H1 (cell line): ENCODE measurements at regions not wholly inside any gene's neighbourhood (a gene's known extent, or its start where the extent isn't known, plus 50 kb on each side); places are given as distances from the start of the nearest gene placed in this dataset.

Source experiments
- CTCF ChIA-PET: fragments of 300-600 bp; sonication (Branson Sonifier 250); formaldehyde crosslinking; loops from one replicate; lab custom pipeline; 2021; ENCODE audit not compliant: partially characterized antibody; lab: Charles Lee
- POLR2A ChIA-PET: fragments of 300-600 bp; sonication (Branson Sonifier 250); formaldehyde crosslinking; loops from one replicate; lab custom pipeline; 2021; ENCODE audit warnings: inconsistent platforms; ENCODE audit not compliant: partially characterized antibody; lab: Charles Lee
- DNase-seq, 2 experiments: peaks; one replicate each; pipeline versions ENCODE4 v3.0.0 to v3.0.0-alpha.2; 2010 to 2022; ENCODE audit warnings: low spot score in 2 of 2, low read depth in 1 of 2, mixed read lengths in 1 of 2
- FAIRE-seq: peaks from 2 replicates; lab custom pipeline; 2011; peaks lifted over from hg19 to GRCh38; lab: Jason Lieb, UNC
- H2AFZ ChIP-seq: 2 replicates; pipeline ENCODE4 v1.8.1; 2012; ENCODE audit warnings: low read length, inconsistent platforms
- H2AK5ac ChIP-seq: 2 replicates; pipeline ENCODE4 v1.6.1; 2013; ENCODE audit warnings: low read depth, low read length
- H2BK120ac ChIP-seq: replicated peaks from 2 replicates; pipeline ENCODE3; 2013; ENCODE audit warnings: low read depth, low read length, inconsistent platforms
- H2BK12ac ChIP-seq: 2 replicates; pipeline ENCODE4 v1.6.1; 2013; ENCODE audit warnings: low read depth, low read length
- H2BK15ac ChIP-seq: 2 replicates; pipeline ENCODE4 v1.6.1; 2013; ENCODE audit warnings: low read length
- H2BK20ac ChIP-seq: 2 replicates; pipeline ENCODE4 v1.6.1; 2013; ENCODE audit warnings: low read length
- H2BK5ac ChIP-seq: 2 replicates; pipeline ENCODE4 v1.6.1; 2013; ENCODE audit warnings: low read depth, low read length
- H3K14ac ChIP-seq: 2 replicates; pipeline ENCODE4 v1.6.1; 2013; ENCODE audit warnings: inconsistent platforms; ENCODE audit not compliant: insufficient read length
- H3K18ac ChIP-seq: 2 replicates; pipeline ENCODE4 v1.6.1; 2013; ENCODE audit warnings: low read length; ENCODE audit errors: extremely low read depth
- H3K23ac ChIP-seq: 2 replicates; pipeline ENCODE4 v1.6.1; 2013; ENCODE audit warnings: inconsistent platforms; ENCODE audit not compliant: insufficient read length
- H3K23me2 ChIP-seq: 2 replicates; pipeline ENCODE4 v1.6.1; 2013; ENCODE audit warnings: low read depth, low read length
- H3K27ac ChIP-seq: 2 replicates; pipeline ENCODE4 v1.6.1; 2011; ENCODE audit warnings: low read depth, low read length, inconsistent platforms
- H3K27me3 ChIP-seq, 4 experiments: replicated peaks in 1 of 4; 1 replicate in 1 of 4; 2 replicates in 3 of 4; pipeline versions ENCODE4 v1.6.1 to v1.8.1; 2011 to 2013; ENCODE audit warnings: low read length in 3 of 4, mild to moderate bottlenecking in 3 of 4, inconsistent platforms in 2 of 4, mixed read lengths in 2 of 4, moderate library complexity in 1 of 4; ENCODE audit not compliant: control insufficient read depth in 3 of 4, insufficient read depth in 3 of 4; ENCODE audit errors: extremely low read depth in 1 of 4
- H3K36me3 ChIP-seq, 4 experiments: 2 replicates each; pipeline versions ENCODE4 v1.6.1 to v1.8.1; 2011 to 2013; ENCODE audit warnings: mild to moderate bottlenecking in 4 of 4, low read length in 3 of 4, moderate library complexity in 2 of 4, control low read depth in 1 of 4, inconsistent platforms in 1 of 4; ENCODE audit not compliant: insufficient read depth in 4 of 4, control insufficient read depth in 2 of 4
- H3K4ac ChIP-seq: replicated peaks from 2 replicates; pipeline ENCODE3; 2013; ENCODE audit warnings: low read length, low read depth, mixed read lengths, inconsistent platforms; ENCODE audit not compliant: insufficient read length
- H3K4me1 ChIP-seq, 4 experiments: replicated peaks in 1 of 4; 1 replicate in 1 of 4; 2 replicates in 3 of 4; pipeline versions ENCODE4 v1.6.1 to v1.8.1; 2011 to 2013; ENCODE audit warnings: low read length in 3 of 4, inconsistent platforms in 2 of 4, mixed read lengths in 1 of 4; ENCODE audit not compliant: insufficient read depth in 4 of 4, control insufficient read depth in 3 of 4
- H3K4me2 ChIP-seq, 2 experiments: 2 replicates each; pipeline versions ENCODE4 v1.6.1 to v1.8.1; 2011 to 2013; ENCODE audit warnings: low read depth in 2 of 2, low read length in 2 of 2, control low read depth in 1 of 2, inconsistent platforms in 1 of 2, mild to moderate bottlenecking in 1 of 2; ENCODE audit not compliant: insufficient read depth in 1 of 2
- H3K4me3 ChIP-seq, 4 experiments: fragments of 200-600, 300-600 bp in 1 of 4; sonication (generic), shearing (Covaris generic), sonication (Bioruptor Twin) in 1 of 4; 2 replicates each; pipeline versions ENCODE4 v1.5.1 to v1.8.1; 2011 to 2016; ENCODE audit warnings: low read length in 4 of 4, low read depth in 3 of 4, control low read depth in 2 of 4, inconsistent platforms in 2 of 4, mild to moderate bottlenecking in 2 of 4, mixed read lengths in 1 of 4, moderate library complexity in 1 of 4; ENCODE audit not compliant: insufficient read depth in 2 of 4; ENCODE audit errors: extremely low read depth in 1 of 4
- H3K56ac ChIP-seq: replicated peaks from 2 replicates; pipeline ENCODE3; 2013; ENCODE audit warnings: low read depth, mild to moderate bottlenecking, mixed read lengths, low read length, inconsistent platforms; ENCODE audit not compliant: insufficient read length
- H3K79me1 ChIP-seq: 2 replicates; pipeline ENCODE4 v1.6.1; 2013; ENCODE audit warnings: low read depth, low read length, control low read depth
- H3K79me2 ChIP-seq, 2 experiments: 2 replicates each; pipeline versions ENCODE4 v1.6.1 to v1.8.1; 2012 to 2013; ENCODE audit warnings: low read length in 2 of 2, mild to moderate bottlenecking in 2 of 2, inconsistent platforms in 1 of 2; ENCODE audit not compliant: insufficient read depth in 2 of 2, control insufficient read depth in 1 of 2
- H3K9ac ChIP-seq, 4 experiments: replicated peaks in 1 of 4; 1 replicate in 1 of 4; 2 replicates in 3 of 4; pipeline versions ENCODE4 v1.6.1 to v1.8.1; 2011 to 2013; ENCODE audit warnings: low read depth in 3 of 4, low read length in 3 of 4, control low read depth in 2 of 4, mild to moderate bottlenecking in 2 of 4, moderate library complexity in 2 of 4, inconsistent platforms in 1 of 4; ENCODE audit errors: extremely low read depth in 1 of 4
- H3K9me3 ChIP-seq, 2 experiments: 2 replicates each; pipeline versions ENCODE4 v1.6.1 to v1.8.1; 2012 to 2013; ENCODE audit warnings: mild to moderate bottlenecking in 2 of 2, moderate library complexity in 2 of 2, control low read depth in 1 of 2, inconsistent platforms in 1 of 2, low read depth in 1 of 2, low read length in 1 of 2, mixed read lengths in 1 of 2; ENCODE audit not compliant: insufficient read depth in 2 of 2
- H4K20me1 ChIP-seq, 2 experiments: replicated peaks in 1 of 2; 2 replicates each; pipeline versions ENCODE3 to v1.8.1; 2011 to 2013; ENCODE audit warnings: inconsistent platforms in 2 of 2, low read length in 2 of 2, mild to moderate bottlenecking in 1 of 2; ENCODE audit not compliant: insufficient read depth in 2 of 2, control insufficient read depth in 1 of 2
- H4K5ac ChIP-seq: 2 replicates; pipeline ENCODE4 v1.6.1; 2013; ENCODE audit warnings: low read length, low read depth, mixed read lengths, inconsistent platforms; ENCODE audit not compliant: insufficient read length
- H4K8ac ChIP-seq: 2 replicates; pipeline ENCODE4 v1.8.0; 2013; ENCODE audit warnings: mild to moderate bottlenecking, moderate library complexity, low read length, inconsistent platforms; ENCODE audit not compliant: insufficient read depth; ENCODE audit errors: extremely low read depth
- H4K91ac ChIP-seq: replicated peaks from 2 replicates; pipeline ENCODE3; 2013; ENCODE audit warnings: low read length, mixed read lengths, inconsistent platforms; ENCODE audit not compliant: insufficient read length
- FOSL1 ChIP-seq: IDR thresholded peaks from 2 replicates; pipeline ENCODE4 v1.6.1; 2011; ENCODE audit warnings: mild to moderate bottlenecking, low read depth, low read length, moderate library complexity; ENCODE audit not compliant: insufficient read depth
- GTF2F1 ChIP-seq: IDR thresholded peaks from 2 replicates; pipeline ENCODE4 v1.6.1; 2012; ENCODE audit warnings: low read depth, low read length, improper control_type of control experiment, borderline replicate concordance
- SAP30 ChIP-seq: fragments of 300-600 bp; sonication (generic); IDR thresholded peaks from 2 replicates; pipeline ENCODE4 v1.7.1; 2012; ENCODE audit warnings: low read length, moderate library complexity, mild to moderate bottlenecking, inconsistent platforms; ENCODE audit not compliant: insufficient read depth, insufficient replicate concordance
- SRF ChIP-seq: IDR thresholded peaks from 2 replicates; pipeline ENCODE4 v1.6.1; 2011; ENCODE audit warnings: mild to moderate bottlenecking, low read depth, low read length, moderate library complexity
- WGBS, 2 experiments: shearing (Covaris generic) in 1 of 2; methylation state at CpG; one replicate each; pipeline versions ENCODE4 v1.1.6 to v1.1.7; 2013 to 2015; ENCODE audit warnings: low lambda C conversion rate in 2 of 2, mixed read lengths in 2 of 2, inconsistent platforms in 1 of 2, low coverage in 1 of 2, missing lambda C conversion rate in 1 of 2; ENCODE audit not compliant: insufficient replicate concordance in 2 of 2, insufficient coverage in 1 of 2, insufficient read length in 1 of 2; ENCODE audit errors: extremely low coverage in 1 of 2, missing lambda C conversion rate in 1 of 2; 5-methylcytosine and 5-hydroxymethylcytosine counted together
- TF ChIP-seq, protein P1 (sequence below): IDR thresholded peaks from 2 replicates; pipeline ENCODE4 v1.6.1; 2012; ENCODE audit warnings: low read length, inconsistent platforms

DNA sequence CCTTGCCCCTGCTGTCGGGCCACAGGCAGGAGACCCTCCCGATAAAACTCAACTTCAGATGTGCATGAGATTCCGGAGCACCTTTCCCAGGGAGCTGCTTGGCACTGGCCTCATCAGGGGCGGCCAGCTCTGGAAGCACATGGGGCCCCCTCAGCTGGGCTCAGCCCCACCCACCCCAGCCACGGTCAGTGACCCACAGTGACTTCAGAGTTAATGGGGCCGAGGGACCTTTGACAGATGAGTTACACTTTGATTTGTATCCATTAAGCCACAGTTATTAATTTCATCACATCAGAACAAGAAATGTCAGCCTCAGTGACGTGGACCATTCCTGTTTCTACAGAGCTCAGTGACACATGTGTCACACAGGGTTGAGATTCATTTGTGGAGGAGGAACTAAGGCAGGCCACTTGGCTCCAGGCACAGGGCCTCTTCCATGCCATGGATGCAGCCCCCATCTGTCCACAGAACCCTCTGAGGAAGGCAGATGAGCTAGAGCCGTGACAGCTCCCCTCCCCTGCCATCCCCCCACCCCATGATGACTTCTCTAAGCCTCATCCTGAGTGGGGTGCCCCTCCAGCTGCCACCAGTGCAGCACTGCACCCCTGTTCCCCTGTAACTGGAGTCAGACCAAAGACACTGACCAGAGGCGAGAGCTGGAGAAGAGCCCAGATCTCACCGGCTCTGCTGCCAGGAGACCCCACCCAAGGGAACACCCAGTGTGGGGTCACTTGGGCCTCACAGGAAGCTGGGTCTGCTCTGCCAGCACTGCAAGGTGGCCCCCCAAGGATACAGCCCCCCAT is 69.4 kb upstream of the ADAMTS2 start:
- H2AFZ ChIP-seq: no peak overlapping the region
- peak in 1 of 2 experiments; percentile 23 for DNase-seq
- no peaks in the 10 kb centered on the region for H3K79me1 ChIP-seq
- H2BK15ac ChIP-seq: no peak overlapping the region
- no peak overlapping the region for H3K56ac ChIP-seq
- H4K8ac ChIP-seq: no peak overlapping the region
- H3K4me3 ChIP-seq: no peak overlapping the region
- CTCF ChIA-PET: interaction anchor here (0.7 to 1.4 kb wide), 5 partner anchors 10 to 196 kb away, joined by 3 to 4 read pairs (median 4); no protein-coding TSS in a partner anchor
- TF ChIP-seq SRF (no peak), GTF2F1 (no peak), FOSL1 (no peak), SAP30 (no peak)
- TF ChIP-seq, protein P1, sequence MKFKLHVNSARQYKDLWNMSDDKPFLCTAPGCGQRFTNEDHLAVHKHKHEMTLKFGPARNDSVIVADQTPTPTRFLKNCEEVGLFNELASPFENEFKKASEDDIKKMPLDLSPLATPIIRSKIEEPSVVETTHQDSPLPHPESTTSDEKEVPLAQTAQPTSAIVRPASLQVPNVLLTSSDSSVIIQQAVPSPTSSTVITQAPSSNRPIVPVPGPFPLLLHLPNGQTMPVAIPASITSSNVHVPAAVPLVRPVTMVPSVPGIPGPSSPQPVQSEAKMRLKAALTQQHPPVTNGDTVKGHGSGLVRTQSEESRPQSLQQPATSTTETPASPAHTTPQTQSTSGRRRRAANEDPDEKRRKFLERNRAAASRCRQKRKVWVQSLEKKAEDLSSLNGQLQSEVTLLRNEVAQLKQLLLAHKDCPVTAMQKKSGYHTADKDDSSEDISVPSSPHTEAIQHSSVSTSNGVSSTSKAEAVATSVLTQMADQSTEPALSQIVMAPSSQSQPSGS: no peak
- TF ChIP-seq, all 59 proteins: peak for 0
- Histone ChIP-seq H3K18ac (no peak overlapping the region), H3K9ac (no peak overlapping the region), H3K23ac (no peak overlapping the region), H3K27me3 (no peaks in the 10 kb centered on the region; a peak in 1 of 7 replicates), H3K9me3 (peaks cover 0 to 4% of the 10 kb centered on the region in 2 experiments; a peak in 1 of 4 replicates), H3K23me2 (no peaks in the 10 kb centered on the region), H3K79me2 (no peaks in the 10 kb centered on the region), H2AK5ac (peak overlapping the region; percentile 82; the same call in 1 of the 2 replicates), H3K27ac (no peak overlapping the region), H3K4me2 (no peak overlapping the region), H3K4ac (no peak overlapping the region), H2BK12ac (no peak overlapping the region), H3K4me1 (no peaks in the 10 kb centered on the region; a peak in 1 of 7 replicates), H3K14ac (no peak overlapping the region), H3K36me3 (no peaks in the 10 kb centered on the region), H4K5ac (no peak overlapping the region), H4K20me1 (no peaks in the 10 kb centered on the region), H2BK20ac (no peak overlapping the region), H2BK120ac (no peak overlapping the region), H4K91ac (no peak overlapping the region), H2BK5ac (no peak overlapping the region)
- no peak for FAIRE-seq
- POLR2A ChIA-PET: no interaction called here
- 91% methylated on average over 9 of the region's 10 CpGs; no CpG with 5 or more reads in 1 of the 2 experiments for WGBS, 2 experiments
